ENCODE measurements at regions not wholly inside any gene's neighbourhood (a gene's known extent, or its start where the extent isn't known, plus 50 kb on each side); places are given as distances from the start of the nearest gene placed in this dataset.

DNA sequence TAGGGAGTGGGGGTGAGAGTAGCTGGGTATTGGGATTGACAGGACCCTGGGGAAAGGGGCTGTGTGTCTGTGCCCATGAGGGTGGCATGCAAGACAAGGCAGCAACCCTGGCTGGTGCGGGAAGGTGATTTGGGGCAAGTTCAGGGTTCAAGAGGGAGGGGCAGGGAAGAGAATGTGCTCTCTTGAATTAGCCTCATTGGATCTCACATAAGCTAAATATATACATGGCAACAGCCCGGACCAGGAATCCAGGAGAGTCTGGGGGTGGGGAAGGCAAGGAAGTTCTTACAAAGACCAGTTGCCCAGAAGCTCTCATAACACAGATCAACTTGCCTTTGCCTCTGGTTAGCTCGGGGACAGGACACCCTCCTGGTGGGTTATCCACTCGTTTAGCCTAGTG lies 73.3 kb downstream of the IRX3 start:
- peaks cover 21% of the 10 kb centered on the region for H3K27me3 ChIP-seq (ENCODE audit: control insufficient read depth, insufficient read depth, low read length)
- POLR2A ChIA-PET (ENCODE audit: unreplicated experiment) = no interaction called here
- in situ Hi-C loops (cut with MboI; ENCODE audit: low sequenced_read_pairs) = no loop called here

More for the DNA sequence above, 73.3 kb downstream of the IRX3 start:
- no CpG with 5 or more reads among the region's 4 CpGs for WGBS, 2 experiments (ENCODE audit: extremely low coverage in 2 of 2, insufficient read length in 1 of 2)
- no peak overlapping the region for H2BK15ac ChIP-seq (ENCODE audit: low read depth, low read length)
- H3K27ac ChIP-seq (ENCODE audit: insufficient read depth, low read length) = no peak overlapping the region
- CTCF ChIA-PET = no interaction called here
- no peaks in the 10 kb centered on the region for H3K4me1 ChIP-seq (ENCODE audit: control insufficient read depth, insufficient read depth, low read length)
- no peaks in the 10 kb centered on the region for H3K9me1 ChIP-seq (ENCODE audit: insufficient read depth, low read length)
- no peak overlapping the region for H4K91ac ChIP-seq (ENCODE audit: insufficient read depth, low read depth, low read length)
- H3K18ac ChIP-seq (ENCODE audit: low read depth, low read length) = no peak overlapping the region
- H2BK20ac ChIP-seq (ENCODE audit: low read depth, low read length) = no peak overlapping the region
- no peak overlapping the region for H3K4me3 ChIP-seq (ENCODE audit: insufficient read depth, low read depth, low read length)
- H3K79me1 ChIP-seq (ENCODE audit: low read depth in 1 of 2, low read length in 2 of 2) = no peaks in the 10 kb centered on the region
- ATAC-seq (ENCODE audit: low read depth) (no peak), DNase-seq (no peak)
- no peaks in the 10 kb centered on the region for H3K36me3 ChIP-seq (ENCODE audit: control insufficient read depth, insufficient read depth, low read length)
- H3K14ac ChIP-seq (replicated peaks; ENCODE audit: low read depth, low read length) = no peak overlapping the region
- H2AFZ ChIP-seq (replicated peaks; ENCODE audit: low read length, poor library complexity) = no peak overlapping the region
- H3K9me3 ChIP-seq (ENCODE audit: control insufficient read depth, insufficient read depth, low read length) = no peaks in the 10 kb centered on the region; the same call in 1 of the 2 replicates
- TF ChIP-seq, protein P1, sequence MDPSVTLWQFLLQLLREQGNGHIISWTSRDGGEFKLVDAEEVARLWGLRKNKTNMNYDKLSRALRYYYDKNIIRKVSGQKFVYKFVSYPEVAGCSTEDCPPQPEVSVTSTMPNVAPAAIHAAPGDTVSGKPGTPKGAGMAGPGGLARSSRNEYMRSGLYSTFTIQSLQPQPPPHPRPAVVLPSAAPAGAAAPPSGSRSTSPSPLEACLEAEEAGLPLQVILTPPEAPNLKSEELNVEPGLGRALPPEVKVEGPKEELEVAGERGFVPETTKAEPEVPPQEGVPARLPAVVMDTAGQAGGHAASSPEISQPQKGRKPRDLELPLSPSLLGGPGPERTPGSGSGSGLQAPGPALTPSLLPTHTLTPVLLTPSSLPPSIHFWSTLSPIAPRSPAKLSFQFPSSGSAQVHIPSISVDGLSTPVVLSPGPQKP (IDR thresholded peaks at IDR 0.05; ENCODE audit: borderline replicate concordance, low read depth, low read length) = no peak
- TF ChIP-seq SMC3 (IDR thresholded peaks at IDR 0.05; ENCODE audit: low read depth, low read length) (no peak), NFE2L2 (IDR thresholded peaks at IDR 0.05; ENCODE audit: low read depth, low read length) (no peak), MAFK (IDR thresholded peaks at IDR 0.05; ENCODE audit: low read depth, low read length) (no peak), POLR2A (IDR thresholded peaks at IDR 0.05; ENCODE audit: low read depth, low read length) (no peak), CHD1 (IDR thresholded peaks at IDR 0.05; ENCODE audit: low read depth, low read length) (no peak), RFX5 (IDR thresholded peaks at IDR 0.05; ENCODE audit: low read depth, low read length) (no peak), FOS (IDR thresholded peaks at IDR 0.05; ENCODE audit: low read depth, low read length) (no peak), CEBPB (IDR thresholded peaks at IDR 0.05; ENCODE audit: low read depth, low read length) (no peak), MAZ (IDR thresholded peaks at IDR 0.05; ENCODE audit: borderline replicate concordance, low read depth, low read length) (no peak), MXI1 (IDR thresholded peaks at IDR 0.05; ENCODE audit: borderline replicate concordance, low read depth, low read length) (no peak), RAD21 (IDR thresholded peaks at IDR 0.05; ENCODE audit: low read length) (no peak), RCOR1 (IDR thresholded peaks at IDR 0.05; ENCODE audit: insufficient replicate concordance, low read length) (no peak), BHLHE40 (IDR thresholded peaks at IDR 0.05; ENCODE audit: low read depth, low read length) (no peak)
- TF ChIP-seq, protein P2, sequence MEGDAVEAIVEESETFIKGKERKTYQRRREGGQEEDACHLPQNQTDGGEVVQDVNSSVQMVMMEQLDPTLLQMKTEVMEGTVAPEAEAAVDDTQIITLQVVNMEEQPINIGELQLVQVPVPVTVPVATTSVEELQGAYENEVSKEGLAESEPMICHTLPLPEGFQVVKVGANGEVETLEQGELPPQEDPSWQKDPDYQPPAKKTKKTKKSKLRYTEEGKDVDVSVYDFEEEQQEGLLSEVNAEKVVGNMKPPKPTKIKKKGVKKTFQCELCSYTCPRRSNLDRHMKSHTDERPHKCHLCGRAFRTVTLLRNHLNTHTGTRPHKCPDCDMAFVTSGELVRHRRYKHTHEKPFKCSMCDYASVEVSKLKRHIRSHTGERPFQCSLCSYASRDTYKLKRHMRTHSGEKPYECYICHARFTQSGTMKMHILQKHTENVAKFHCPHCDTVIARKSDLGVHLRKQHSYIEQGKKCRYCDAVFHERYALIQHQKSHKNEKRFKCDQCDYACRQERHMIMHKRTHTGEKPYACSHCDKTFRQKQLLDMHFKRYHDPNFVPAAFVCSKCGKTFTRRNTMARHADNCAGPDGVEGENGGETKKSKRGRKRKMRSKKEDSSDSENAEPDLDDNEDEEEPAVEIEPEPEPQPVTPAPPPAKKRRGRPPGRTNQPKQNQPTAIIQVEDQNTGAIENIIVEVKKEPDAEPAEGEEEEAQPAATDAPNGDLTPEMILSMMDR (conservative IDR thresholded peaks at IDR 0.05; ENCODE audit: low read depth, low read length) = no peak
- TF ChIP-seq, protein P3, sequence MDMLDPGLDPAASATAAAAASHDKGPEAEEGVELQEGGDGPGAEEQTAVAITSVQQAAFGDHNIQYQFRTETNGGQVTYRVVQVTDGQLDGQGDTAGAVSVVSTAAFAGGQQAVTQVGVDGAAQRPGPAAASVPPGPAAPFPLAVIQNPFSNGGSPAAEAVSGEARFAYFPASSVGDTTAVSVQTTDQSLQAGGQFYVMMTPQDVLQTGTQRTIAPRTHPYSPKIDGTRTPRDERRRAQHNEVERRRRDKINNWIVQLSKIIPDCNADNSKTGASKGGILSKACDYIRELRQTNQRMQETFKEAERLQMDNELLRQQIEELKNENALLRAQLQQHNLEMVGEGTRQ (IDR thresholded peaks at IDR 0.05; ENCODE audit: low read depth, low read length) = no peak
- no peak overlapping the region for H2AK5ac ChIP-seq (ENCODE audit: low read depth, low read length)
- no peak overlapping the region for H4K8ac ChIP-seq (ENCODE audit: low read depth in 2 of 2, low read length in 2 of 2)
- intact Hi-C loops (cut with micrococcal nuclease) = no loop called here
- BruUV-seq (replicated peaks) = no TSS peak
- dilution Hi-C loops (cut with HindIII; ENCODE audit: low sequenced_read_pairs, unreplicated experiment) = no loop called here
- no peak overlapping the region for H4K5ac ChIP-seq (ENCODE audit: low read depth, low read length)
- H2AK9ac ChIP-seq (replicated peaks; ENCODE audit: low read depth, low read length, poor library complexity) = no peak overlapping the region
- no peak overlapping the region for H2BK120ac ChIP-seq (ENCODE audit: low read depth, low read length)
- H3K56ac ChIP-seq (ENCODE audit: extremely low read depth, insufficient read depth, low read length) = no peak overlapping the region
- H3K23ac ChIP-seq (ENCODE audit: low read depth, low read length) = no peak overlapping the region
- H2BK5ac ChIP-seq (ENCODE audit: low read depth, low read length, poor library complexity, severe bottlenecking) = no peak overlapping the region
- no peak overlapping the region for H3K9ac ChIP-seq (ENCODE audit: low read depth, low read length)
- no peaks in the 10 kb centered on the region for H4K20me1 ChIP-seq (ENCODE audit: insufficient read depth, low read length)
- no peak overlapping the region for H3K4me2 ChIP-seq (ENCODE audit: low read depth, low read length)
- no peak overlapping the region for H3K4ac ChIP-seq (ENCODE audit: low read depth, low read length)
